ENCODE measurements at regions not wholly inside any gene's neighbourhood (a gene's known extent, or its start where the extent isn't known, plus 50 kb on each side); places are given as distances from the start of the nearest gene placed in this dataset.

GRCh38 chr6:80608881-80609280, 502.4 kb downstream of the BCKDHB start:
- H3K9ac ChIP-seq (ENCODE audit: control insufficient read depth, insufficient read depth, low read length) = no peak overlapping the region
- H3K4me2 ChIP-seq (ENCODE audit: control insufficient read depth, insufficient read depth) = no peak overlapping the region
- ChIA-PET CTCF (no interaction called here), POLR2A (no interaction called here), SMC1A (ENCODE audit: uncharacterized antibody, unreplicated experiment) (no interaction called here), RAD21 (ENCODE audit: unreplicated experiment) (no interaction called here)
- 21% methylated on average over 1 of the region's 1 CpG for WGBS (ENCODE audit: insufficient coverage, insufficient replicate concordance, low lambda C conversion rate, missing lambda C conversion rate)
- no peaks in the 10 kb centered on the region for H3K36me3 ChIP-seq (ENCODE audit: control insufficient read depth in 2 of 2, insufficient read depth in 2 of 2, low read length in 1 of 2)
- H2AFZ ChIP-seq (ENCODE audit: control insufficient read depth, low read depth, low read length) = no peak overlapping the region
- no TSS peak for BruUV-seq (replicated peaks)
- no peaks in the 10 kb centered on the region for H3K4me1 ChIP-seq (ENCODE audit: control insufficient read depth, insufficient read depth, low read length)
- no peaks in the 10 kb centered on the region for H3K27me3 ChIP-seq (replicated peaks in 1 of 2; ENCODE audit: control insufficient read depth in 2 of 2, insufficient read depth in 2 of 2, low read length in 1 of 2)
- H3K79me2 ChIP-seq (ENCODE audit: control insufficient read depth, insufficient read depth, low read length) = no peaks in the 10 kb centered on the region
- ATAC-seq = no peak
- intact Hi-C loops (cut with micrococcal nuclease; ENCODE audit: unreplicated experiment) = loop anchor here (10.0 kb wide), 1 partner anchor 1146 kb away; the partner anchor contains the start of gene TENT5A
- TF ChIP-seq ATF3 (IDR thresholded peaks at IDR 0.05; ENCODE audit: borderline replicate concordance, extremely low read depth, low read depth, low read length) (no peak), NR2C2 (IDR thresholded peaks at IDR 0.05; ENCODE audit: borderline replicate concordance, control insufficient read depth, insufficient read length, low read depth) (no peak), IRF3 (IDR thresholded peaks at IDR 0.05) (no peak), SPI1 (IDR thresholded peaks at IDR 0.05; ENCODE audit: borderline replicate concordance, insufficient read depth, low read depth, low read length) (no peak), ZBED1 (IDR thresholded peaks at IDR 0.05; ENCODE audit: borderline replicate concordance) (no peak), SKIL (IDR thresholded peaks at IDR 0.05; ENCODE audit: low read depth, poor library complexity, severe bottlenecking) (no peak), ZNF622 (IDR thresholded peaks at IDR 0.05) (no peak), CBFB (IDR thresholded peaks at IDR 0.05; ENCODE audit: low read depth) (no peak), MEF2A (IDR thresholded peaks at IDR 0.05; ENCODE audit: insufficient read depth, low read depth, low read length) (no peak), RAD51 (IDR thresholded peaks at IDR 0.05) (no peak), HCFC1 (IDR thresholded peaks at IDR 0.05; ENCODE audit: low read length) (no peak), TCF12 (IDR thresholded peaks at IDR 0.05; ENCODE audit: low read depth, low read length) (no peak), SIX5 (IDR thresholded peaks at IDR 0.05; ENCODE audit: low read depth, low read length, severe bottlenecking) (no peak)
- no peaks in the 10 kb centered on the region for H4K20me1 ChIP-seq (ENCODE audit: control insufficient read depth, insufficient read depth)
- DNase-seq (ENCODE audit: low read depth, low spot score) = no peak
- no peaks in the 10 kb centered on the region for H3K9me3 ChIP-seq (replicated peaks; ENCODE audit: control insufficient read depth, insufficient read depth, low read length)
- H3K27ac ChIP-seq (ENCODE audit: control insufficient read depth, insufficient read depth) = no peak overlapping the region
- in situ Hi-C loops (cut with MboI) = loop anchor here (10.0 to 25.0 kb wide), 2 partner anchors 1136 to 1403 kb away; no protein-coding TSS in a partner anchor
- no peak for FAIRE-seq
- no peak overlapping the region for H3K4me3 ChIP-seq
